GM12874 (cell line): ENCODE measurements at regions not wholly inside any gene's neighbourhood (a gene's known extent, or its start where the extent isn't known, plus 50 kb on each side); places are given as distances from the start of the nearest gene placed in this dataset.

Source experiments
- CTCF ChIP-seq: IDR thresholded peaks from 2 replicates; pipeline ENCODE4 v1.5.1; 2011; ENCODE audit warnings: low read depth, mild to moderate bottlenecking, control low read depth, low read length, moderate library complexity; ENCODE audit not compliant: insufficient read depth

- no peak for TF ChIP-seq CTCF
Measured at GRCh38 chr10:128993911-128994538, 473.0 kb upstream of the MGMT start.

GRCh38 chr10:128994598-128995143 lies 472.4 kb upstream of the MGMT start:
- TF ChIP-seq CTCF = no peak

GRCh38 chr10:128995676-128996075 lies 471.4 kb upstream of the MGMT start:
- TF ChIP-seq CTCF = no peak

- TF ChIP-seq CTCF = no peak
Measured at GRCh38 chr10:128996092-128996491, 470.9 kb upstream of the MGMT start.

- no peak for TF ChIP-seq CTCF
Measured at GRCh38 chr10:128998101-128998805, 468.8 kb upstream of the MGMT start.

- TF ChIP-seq CTCF = no peak
Measured at GRCh38 chr10:129004398-129004797, 462.6 kb upstream of the MGMT start.

GRCh38 chr10:129005080-129005479 lies 462.0 kb upstream of the MGMT start:
- no peak for TF ChIP-seq CTCF
